ENCODE measurements at regions not wholly inside any gene's neighbourhood (a gene's known extent, or its start where the extent isn't known, plus 50 kb on each side); places are given as distances from the start of the nearest gene placed in this dataset.

GRCh38 chr7:79612022-79612421, 158.6 kb upstream of the MAGI2 start:
- TF ChIP-seq POLR2A (IDR thresholded peaks at IDR 0.05; ENCODE audit: low read depth, low read length) (no peak), POLR2AphosphoS5 (IDR thresholded peaks at IDR 0.05; ENCODE audit: low read depth, low read length) (no peak)

Measured in GM12892 (cell line).